NCI-H1105 (cell line): ENCODE measurements at regions not wholly inside any gene's neighbourhood (a gene's known extent, or its start where the extent isn't known, plus 50 kb on each side); places are given as distances from the start of the nearest gene placed in this dataset.

Experiments
- DNase-seq: peaks from one replicate; lab custom pipeline; 2025; lab: John Stamatoyannopoulos, UW

DNA sequence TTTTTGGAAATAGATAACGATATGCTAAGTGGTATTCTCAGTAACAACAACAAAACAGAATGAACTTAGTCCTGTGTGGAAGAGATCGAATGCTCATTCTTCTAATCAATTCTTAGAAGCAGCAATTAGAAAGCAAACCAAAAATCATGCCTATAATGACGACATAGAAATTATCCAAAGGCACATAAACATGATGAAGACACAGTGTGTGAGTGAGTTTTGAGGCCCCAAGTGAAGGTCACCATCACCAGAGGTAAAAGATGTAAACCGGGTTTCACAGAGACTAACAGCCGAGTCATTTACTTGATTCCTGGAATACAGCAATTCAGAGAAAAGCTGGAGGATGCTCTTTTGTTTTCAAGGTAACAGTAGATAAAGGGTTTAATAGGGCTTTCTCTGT, 509.2 kb downstream of the TDRD15 start:
- DNase-seq, result no peak

DNA sequence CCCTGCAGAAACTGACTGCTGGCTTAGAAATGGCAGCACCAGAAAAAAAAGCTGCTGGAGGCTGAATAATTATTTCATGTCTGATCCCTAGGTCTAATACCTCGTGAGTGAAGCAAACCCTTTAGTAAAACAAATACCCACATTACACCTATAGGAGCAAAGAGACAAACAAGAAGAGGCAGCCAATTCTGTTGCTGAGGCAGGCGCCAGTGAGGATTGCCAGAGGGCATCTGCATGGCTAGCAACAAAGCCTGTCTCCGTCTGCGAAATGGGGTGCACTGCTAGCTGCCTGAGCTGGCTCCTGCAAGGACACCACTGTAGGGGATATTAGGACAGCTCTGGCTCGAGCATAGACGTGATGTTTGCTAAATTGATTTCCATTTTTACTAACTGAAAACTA, 509.7 kb downstream of the TDRD15 start:
- peak; percentile 69 for DNase-seq

DNA sequence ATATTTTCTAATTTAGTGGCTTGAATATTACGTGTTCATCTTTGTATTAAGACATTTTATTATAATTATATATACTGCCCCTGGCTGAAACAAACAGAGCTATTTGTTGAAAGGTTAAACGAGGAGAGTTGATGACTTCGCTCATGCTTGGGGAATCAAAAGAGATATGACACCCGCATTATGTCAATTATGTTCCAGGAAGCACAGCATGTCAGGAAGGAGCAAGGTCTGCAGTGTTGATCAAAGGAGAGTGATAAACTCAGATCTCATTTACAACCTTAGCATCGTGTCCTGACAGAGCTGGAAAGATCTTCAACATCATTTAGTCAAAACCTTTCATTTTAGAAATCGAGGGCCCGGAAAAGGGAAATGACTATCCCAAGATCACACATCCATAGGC, 510.1 kb downstream of the TDRD15 start:
- DNase-seq, result no peak

DNA sequence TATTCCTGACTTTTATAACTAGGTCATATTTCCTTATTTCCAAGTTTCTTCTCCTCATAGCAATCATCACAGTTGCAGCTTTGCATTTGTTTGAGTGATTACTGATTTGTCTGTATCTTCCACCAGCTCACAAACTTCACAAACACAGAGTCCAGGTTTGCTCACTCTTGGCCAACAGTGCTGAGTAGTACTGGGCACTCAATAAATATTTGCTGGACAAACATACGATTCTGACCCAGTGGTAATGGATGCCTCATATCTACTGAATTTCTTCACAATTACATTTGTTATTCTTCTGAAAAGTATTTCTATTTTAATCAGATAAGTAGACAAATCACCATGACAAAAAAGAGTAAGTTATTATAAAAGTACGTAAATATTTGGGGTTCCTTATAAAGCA, 516.3 kb downstream of the TDRD15 start:
- DNase-seq, result no peak

DNA sequence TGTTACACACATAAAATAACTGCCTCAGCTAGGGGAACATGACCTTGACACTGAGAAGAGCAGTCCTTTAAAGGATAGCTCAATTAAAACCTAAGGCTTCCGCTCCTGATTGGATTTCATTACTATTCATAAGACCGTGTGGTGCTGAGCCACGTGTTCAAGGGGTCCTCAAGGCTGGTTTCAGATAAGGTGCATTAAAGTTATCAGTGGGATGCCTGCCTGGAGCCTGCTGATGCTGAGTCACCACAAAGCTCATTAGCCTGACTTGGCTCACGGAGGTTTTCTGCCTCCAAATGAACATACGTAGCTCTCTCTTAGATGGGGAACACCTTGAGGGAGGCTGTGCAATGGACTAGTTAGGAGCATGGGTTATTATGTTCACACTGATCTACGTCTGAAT, 518.9 kb downstream of the TDRD15 start:
- DNase-seq, result no peak

DNA sequence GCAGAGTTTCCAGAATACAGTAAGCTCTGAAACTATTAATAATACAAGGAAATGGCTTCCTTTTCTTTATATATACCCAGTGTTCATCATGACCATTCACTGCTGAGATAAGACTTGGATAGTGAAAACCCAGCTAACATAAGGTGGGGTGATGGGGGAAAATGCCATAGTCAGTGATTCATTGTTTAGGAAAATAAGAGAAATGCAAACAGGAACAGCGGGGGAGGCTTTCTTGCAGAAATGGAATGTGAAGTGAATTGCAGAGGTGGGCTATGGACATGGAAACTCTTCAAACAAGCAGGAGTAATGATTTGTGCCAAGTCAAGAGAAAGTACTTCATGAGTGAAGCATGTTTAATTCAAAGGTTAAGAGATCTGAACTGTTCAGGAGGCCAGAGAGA, 519.4 kb downstream of the TDRD15 start:
- DNase-seq, result no peak

DNA sequence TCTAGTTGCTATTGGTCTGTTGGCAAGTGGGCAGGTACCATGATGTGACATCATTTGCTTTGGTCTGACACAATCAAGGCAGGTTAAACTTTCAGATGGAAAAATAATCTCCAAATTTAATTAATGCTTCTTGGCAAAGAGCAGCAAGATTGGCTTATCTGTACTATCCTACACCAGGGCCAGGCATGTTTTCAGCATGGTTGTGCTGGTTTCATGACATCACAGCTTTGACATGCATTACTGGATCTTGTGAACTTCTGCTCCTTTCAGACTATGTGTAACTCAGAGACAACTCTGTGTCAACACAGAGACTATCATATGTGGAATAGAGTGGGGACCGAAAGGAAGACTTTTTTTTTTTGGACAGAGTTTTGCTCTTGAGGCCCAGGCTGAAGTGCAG, 520.5 kb downstream of the TDRD15 start:
- no peak for DNase-seq

DNA sequence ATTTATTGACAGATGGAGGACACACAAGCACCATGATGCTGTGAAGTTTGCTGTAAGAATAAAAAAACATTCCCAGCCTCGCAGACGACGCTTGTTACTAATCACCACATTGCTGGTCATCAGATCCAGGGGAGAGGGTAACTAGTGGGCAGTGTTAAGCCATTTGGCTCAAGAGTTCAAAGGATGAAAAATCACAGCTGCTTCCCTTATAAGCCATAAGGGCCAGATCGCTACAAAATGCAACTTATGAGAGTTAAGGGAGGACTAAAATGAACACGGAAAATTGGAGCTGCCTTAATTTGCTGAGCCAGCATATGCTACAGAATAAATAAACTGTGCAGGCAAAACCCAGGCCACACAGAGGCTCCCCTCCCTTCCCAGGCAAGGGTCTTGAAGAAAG, 522.6 kb downstream of the TDRD15 start:
- no peak for DNase-seq

DNA sequence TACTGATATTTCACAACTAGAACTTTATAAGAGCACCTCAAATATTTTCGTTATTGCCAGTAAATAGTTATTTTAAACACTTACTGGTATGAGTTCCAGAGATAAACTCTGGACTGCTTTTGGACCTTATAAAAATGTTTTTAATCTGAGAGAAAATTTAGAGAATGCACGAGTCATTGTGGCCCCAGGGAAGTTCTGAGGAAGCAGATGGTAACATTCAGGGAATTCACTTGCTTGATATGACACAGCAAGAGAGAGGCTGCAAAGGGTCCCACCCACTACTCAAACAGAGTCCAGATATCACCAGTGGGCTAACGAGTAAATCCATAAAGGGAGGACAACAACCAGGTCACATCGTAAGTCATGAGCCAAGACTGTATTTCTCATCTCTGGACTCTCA, 526.8 kb downstream of the TDRD15 start:
- DNase-seq, result no peak

DNA sequence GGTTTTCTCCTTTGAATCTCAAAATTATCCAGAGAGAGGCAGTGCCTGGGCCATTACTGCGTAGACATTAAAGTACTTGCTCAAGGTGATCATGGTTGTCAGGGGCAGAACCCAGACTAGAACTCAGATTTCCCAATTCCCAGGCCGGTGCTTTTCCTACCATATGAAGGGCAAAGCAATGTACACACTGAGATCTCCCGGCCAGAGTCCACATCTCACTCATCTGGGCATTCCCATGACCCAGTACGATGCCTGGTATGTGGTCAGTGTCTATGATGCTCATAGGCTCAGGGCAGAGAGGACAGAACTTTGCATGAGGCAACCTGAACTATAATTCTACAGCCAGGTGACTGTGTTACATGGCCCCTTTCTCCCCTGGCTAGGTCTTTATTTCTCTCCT, 531.4 kb downstream of the TDRD15 start:
- no peak for DNase-seq

DNA sequence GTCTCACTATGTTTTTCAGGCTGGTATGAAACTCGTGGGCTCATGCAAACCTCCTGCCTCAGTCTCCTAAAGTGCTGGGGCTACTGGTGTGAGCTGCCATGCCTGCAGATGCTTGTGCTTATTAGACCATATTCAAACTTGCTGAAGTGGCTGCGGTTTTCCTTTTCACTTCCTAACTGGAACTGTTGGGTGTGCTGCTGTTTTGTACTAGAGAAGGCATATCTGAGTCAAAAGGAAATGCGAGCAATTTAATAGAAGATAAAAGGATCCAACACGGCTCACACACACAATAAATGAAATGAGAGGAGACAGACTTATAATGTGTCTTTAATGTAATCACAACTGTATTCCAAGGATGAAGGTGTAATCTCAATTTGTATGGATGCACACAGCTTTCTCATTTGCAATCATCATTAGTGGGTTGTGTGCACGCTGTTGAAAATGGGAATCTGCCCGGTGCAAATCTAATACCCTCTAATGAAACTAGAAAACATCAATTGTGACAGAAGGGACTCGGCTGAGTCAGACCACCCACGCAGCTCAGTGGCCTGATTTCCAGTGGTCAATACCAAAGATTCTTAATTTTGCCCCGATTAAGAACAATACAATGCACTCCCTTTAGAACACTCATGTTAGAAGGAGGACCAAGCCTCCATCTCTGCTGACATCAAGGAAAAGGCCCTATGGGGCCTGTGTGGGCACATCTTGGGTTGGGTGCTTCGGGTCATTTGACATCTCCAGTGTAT, 532.7 kb downstream of the TDRD15 start:
- DNase-seq, result no peak

DNA sequence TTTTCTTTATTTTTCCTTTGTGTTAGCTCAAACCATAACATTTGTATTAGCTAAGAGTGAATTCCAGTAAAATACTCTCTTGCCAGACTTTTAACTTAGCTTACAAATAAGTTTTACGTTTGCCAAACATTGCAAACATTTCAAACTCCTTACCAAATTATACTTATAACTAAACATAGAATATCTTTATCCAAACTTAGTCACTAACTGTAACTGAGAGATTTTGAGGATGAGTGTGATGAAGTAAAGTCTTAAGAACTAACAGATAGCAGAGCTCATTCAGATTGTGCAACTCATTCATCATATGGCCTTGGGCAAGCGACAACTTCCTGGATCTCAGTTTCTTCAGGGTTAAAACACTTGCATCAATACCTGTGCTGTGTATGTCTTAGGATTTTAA, 533.7 kb downstream of the TDRD15 start:
- no peak for DNase-seq

DNA sequence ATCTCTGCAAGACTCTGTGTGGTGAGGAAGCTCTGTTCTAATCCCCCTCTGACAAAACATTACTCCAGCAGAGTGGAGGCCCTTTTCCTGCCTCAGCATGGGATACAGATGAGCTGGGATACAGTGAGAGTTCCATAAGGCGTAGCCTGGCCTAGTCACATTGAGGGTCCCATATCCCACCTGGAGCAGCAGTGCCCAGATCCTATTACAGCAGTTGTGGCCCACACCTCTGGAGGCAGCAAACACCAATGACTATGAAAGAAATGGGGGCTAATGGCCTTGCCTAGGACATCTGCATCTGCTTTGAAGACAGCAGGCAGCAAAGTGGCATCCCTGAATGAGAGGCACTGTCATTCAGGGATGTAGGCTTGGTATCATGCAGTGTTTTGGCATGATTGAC, 534.5 kb downstream of the TDRD15 start:
- DNase-seq, result no peak

DNA sequence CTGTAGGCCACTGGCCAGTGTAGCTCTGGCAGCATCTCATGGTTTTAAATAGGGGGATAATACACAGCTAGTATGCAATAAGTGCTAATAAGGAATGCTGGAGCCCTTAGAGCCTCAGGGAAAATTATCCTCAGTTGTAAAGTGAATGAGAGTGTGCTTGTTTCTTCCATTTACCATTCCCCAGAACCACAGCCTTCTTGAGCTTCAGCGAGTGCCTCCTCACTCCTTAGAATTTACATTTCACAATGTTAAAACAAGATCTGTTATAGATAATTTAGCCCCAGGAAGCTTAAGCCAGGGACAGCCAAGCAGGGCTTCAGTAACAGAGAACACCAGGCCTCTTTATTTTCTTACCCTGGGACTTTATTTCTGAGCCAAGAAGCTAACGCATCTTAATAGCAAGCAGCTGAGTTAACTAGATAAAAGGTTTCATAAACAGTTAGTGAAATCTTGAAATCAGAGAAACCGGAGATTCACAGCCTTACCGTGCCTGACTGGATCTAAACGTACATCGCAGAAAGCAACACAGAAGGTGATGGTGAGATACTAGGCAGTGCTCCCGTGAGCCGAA, 535.2 kb downstream of the TDRD15 start:
- no peak for DNase-seq

DNA sequence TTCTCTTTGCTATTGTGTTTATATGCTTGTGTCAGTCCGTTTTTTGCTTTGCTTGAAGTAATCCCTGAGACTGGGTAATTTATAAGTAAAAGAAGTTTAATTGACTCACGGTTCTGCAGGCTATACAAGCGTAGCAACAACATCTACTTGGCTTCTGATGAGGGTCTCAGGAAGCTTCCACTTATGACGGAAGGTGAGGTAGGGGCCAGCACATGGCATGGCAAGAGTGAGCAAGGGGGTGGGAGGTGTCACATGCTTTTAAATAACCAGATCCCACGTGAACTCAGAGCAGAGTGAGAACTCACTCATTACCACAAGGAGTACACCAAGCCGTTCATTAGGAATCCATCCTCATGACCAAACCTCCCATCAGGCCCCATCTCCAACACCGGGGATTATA, 540.3 kb downstream of the TDRD15 start:
- DNase-seq, result no peak

DNA sequence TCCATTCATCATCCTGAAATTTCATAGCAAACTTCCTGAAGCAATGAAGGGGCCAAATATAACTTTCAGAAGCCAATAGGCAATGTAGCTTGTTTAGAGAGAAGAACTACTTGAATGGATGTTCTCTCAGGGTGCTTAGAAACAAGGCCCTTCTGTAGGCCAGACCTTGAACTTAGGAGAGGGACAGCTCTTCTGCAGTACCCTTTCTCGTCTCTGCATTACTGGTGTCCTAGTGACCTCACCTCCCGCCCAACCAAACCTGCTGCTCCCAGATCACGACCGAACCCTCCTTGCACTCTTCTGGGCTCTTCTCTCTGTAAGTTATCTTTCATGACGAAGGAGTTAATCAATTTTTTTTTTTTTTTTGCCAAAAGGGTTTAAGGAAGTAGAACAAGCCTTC, 543.9 kb downstream of the TDRD15 start:
- no peak for DNase-seq

DNA sequence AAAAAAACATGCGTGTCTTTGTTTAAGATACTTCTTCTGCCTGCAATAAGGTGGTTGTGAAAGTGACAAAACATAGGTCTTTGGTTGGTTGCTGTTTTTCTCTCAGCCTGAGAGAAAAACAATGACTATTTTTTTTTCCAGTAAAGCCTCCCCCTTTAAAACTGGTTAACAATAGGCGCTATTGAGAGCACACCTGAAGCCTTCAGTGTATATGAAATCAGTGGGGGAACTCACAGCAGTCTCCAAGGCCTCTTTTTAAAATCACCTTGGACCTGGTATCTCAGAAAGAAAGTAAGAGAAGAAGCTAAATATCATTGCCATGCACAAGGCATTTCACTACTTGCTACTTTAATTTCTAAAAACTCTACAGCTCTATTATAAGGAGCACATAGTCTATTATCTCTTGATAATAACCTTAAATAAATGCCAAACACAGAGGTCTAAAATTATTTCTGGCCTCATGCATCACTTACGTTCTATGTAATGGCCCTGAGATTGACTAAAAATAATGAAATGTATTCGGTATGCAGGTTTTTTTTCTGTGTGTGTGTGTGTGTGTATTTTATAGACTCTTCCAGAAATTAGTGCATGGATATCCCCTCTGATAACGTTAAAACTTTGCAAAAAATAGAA, 544.4 kb downstream of the TDRD15 start:
- no peak for DNase-seq

DNA sequence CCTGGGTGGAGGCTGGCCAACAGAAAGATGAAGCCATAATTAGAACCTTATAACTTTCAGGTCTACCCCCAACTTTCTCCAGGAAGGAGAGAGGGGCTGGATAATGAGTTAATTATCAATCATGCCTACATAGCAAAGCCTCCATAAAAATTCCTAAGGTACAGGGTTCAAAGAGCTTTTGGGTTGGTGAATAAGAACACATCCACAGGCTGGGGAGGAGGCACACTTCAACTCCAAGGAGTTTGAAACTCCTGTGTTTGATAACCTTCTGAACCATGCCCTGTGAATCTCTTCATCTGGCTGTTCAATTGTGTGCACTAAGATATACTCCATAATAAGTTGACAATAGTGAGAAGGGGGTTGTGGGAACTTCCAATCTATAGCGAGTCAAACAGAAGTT, 552.3 kb downstream of the TDRD15 start:
- DNase-seq, result no peak

DNA sequence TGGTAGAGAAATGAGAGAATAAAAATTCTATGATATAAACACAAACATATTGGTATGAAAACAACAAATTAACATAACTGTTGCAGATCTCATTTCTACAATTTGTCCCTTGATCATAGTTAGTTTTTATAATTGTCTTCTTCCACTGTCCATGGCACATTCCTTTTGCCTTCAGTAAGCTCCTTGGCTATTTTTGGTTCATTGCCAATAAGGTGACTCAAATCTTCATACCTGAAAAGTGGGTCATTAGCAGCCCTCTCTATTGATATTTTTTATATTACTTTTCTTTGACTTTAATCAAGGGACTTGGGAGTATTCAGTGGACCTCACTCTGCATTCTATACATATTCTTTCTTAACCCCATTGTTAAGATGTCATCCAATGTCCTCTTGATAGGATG, 552.9 kb downstream of the TDRD15 start:
- DNase-seq, result no peak

DNA sequence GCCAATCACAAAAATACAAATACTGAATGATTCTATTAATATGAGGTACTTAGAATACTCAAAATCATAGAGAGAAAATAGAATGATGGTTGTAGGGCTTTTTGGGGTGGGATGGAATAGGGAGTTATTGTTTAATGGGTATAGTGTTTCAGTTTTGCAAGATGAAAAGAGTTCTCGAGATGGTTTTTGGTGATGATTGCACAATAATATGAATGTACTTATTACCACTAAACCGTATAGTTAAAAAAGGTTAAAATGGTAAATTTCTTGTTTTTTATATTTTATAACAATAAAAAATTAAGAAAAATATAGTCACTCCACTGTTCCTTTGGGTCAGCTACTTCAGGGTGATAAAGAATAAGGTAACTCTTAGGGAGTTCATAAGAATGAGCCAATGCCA, 560.1 kb downstream of the TDRD15 start:
- DNase-seq, result no peak

DNA sequence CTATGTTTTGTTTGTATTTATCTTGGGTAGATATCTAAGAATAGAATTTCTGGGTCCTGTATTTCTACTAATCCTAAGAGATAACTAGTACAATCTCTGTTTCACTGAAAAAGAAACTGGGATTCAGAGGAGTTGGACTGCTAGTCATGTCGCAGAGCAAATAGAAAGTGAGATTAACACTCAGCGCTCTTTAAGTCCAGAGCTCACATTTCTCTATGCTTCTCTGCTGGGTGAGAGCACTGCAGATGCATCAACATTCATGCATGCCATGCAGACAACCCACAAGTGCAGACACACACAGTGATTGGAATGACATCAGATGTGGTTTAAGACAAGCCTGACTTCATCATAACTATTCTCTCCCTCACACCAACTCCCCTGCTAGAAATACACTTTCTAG, 563.8 kb downstream of the TDRD15 start:
- no peak for DNase-seq

DNA sequence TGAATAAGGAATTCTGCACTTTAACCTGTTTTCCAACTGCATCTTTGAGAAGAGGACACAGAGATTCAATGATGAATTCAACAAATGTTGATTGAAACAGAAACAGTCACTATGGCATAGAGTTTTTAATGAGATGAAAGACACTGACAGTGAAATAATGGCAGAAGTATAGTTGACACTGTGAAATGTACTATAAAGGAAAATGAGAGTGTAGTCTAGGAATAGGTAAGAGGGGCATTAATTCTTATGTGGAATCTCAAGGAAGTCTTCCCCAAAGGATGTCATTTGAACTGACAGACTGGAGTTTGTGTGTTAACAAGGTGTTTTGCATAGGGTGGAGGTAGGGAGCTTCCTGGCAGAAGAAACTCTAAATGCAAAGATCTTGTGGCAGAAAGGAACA, 566.2 kb downstream of the TDRD15 start:
- DNase-seq, result no peak

DNA sequence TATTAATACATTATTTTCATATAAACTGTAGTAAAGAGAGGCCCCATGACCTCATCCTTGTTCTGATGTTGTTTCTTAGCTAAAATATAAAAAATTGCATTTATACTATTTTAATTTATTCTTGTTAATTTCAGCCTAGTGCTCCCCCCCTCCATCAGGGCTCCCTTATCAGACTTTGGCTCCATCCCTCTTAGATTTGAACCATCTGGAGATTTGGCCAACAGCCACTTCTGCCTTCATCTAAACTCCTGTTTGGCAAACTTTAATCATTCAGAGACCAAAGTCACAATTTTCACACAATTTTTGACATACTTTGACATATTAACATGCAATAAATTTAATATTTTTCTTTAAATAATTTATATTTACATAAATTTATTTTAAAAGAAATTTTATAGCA, 569.3 kb downstream of the TDRD15 start:
- no peak for DNase-seq
